GM21786 (cell line): ENCODE measurements at regions not wholly inside any gene's neighbourhood (a gene's known extent, or its start where the extent isn't known, plus 50 kb on each side); places are given as distances from the start of the nearest gene placed in this dataset.
"Not testable (repeated sequence)": the region's sequence is repeated elsewhere in the genome, so short reads cannot be mapped to it uniquely, and the experiment has no call there.

ENCODE experiments used
- ATAC-seq: cut with Tn5 transposase; IDR thresholded peaks from one replicate; pipeline ENCODE4 v1.9.1; 2021; ENCODE audit not compliant: unreplicated experiment

GRCh38 chr10:45183174-45183573 is 132.2 kb downstream of the OR13A1 start:
- no peak for ATAC-seq

GRCh38 chr10:45197816-45198485 is 117.5 kb downstream of the OR13A1 start:
- no peak for ATAC-seq

GRCh38 chr10:45198486-45199204 is 116.8 kb downstream of the OR13A1 start:
- no peak for ATAC-seq

GRCh38 chr10:45199205-45199740 is 116.1 kb downstream of the OR13A1 start:
- ATAC-seq, result no peak

GRCh38 chr10:45201271-45201670 is 114.1 kb downstream of the OR13A1 start:
- ATAC-seq, result no peak

- ATAC-seq, result no peak
These were observed 113.2 kb downstream of the OR13A1 start for GRCh38 chr10:45202242-45202641.

- no peak for ATAC-seq
These were observed 110.2 kb downstream of the OR13A1 start for GRCh38 chr10:45204954-45205775.

GRCh38 chr10:45209888-45210287 is 105.5 kb downstream of the OR13A1 start:
- ATAC-seq, result no peak

- ATAC-seq, result no peak
These were observed 103.8 kb downstream of the OR13A1 start for GRCh38 chr10:45211576-45211975.

GRCh38 chr10:45219416-45219815 is 96.0 kb downstream of the OR13A1 start:
- ATAC-seq, result no peak

GRCh38 chr10:45220931-45221330 is 94.5 kb downstream of the OR13A1 start:
- ATAC-seq, result no peak

- no peak for ATAC-seq
These were observed 91.1 kb downstream of the OR13A1 start for GRCh38 chr10:45224219-45224841.

- ATAC-seq, result no peak
These were observed 88.4 kb downstream of the OR13A1 start for GRCh38 chr10:45227042-45227441.

GRCh38 chr10:45227456-45227855 is 88.0 kb downstream of the OR13A1 start:
- no peak for ATAC-seq

GRCh38 chr10:45229823-45230222 is 85.6 kb downstream of the OR13A1 start:
- no peak for ATAC-seq

- ATAC-seq, result not testable (repeated sequence)
These were observed 80.1 kb downstream of the OR13A1 start for GRCh38 chr10:45235260-45235769.

- ATAC-seq, result no peak
These were observed 79.6 kb downstream of the OR13A1 start for GRCh38 chr10:45235798-45236220.

GRCh38 chr10:45238896-45239295 is 76.5 kb downstream of the OR13A1 start:
- no peak for ATAC-seq

GRCh38 chr10:45239642-45240041 is 75.8 kb downstream of the OR13A1 start:
- no peak for ATAC-seq

- no peak for ATAC-seq
These were observed 73.4 kb downstream of the OR13A1 start for GRCh38 chr10:45241865-45242520.
